Cardiac septum (tissue), 1 donor: ENCODE measurements at regions not wholly inside any gene's neighbourhood (a gene's known extent, or its start where the extent isn't known, plus 50 kb on each side); places are given as distances from the start of the nearest gene placed in this dataset.

Experiments used
- DNase-seq: peaks from one replicate; pipeline ENCODE4 v3.0.0-alpha.2; 2020; ENCODE audit warnings: low spot score
- intact Hi-C: fragments of 100-400 bp; cut with DNase I; formaldehyde crosslinking; loops from one replicate; pipeline ENCODE4 v1.14.0; 2022
- donor health status: DM: no; HTN: no; CAD: no.

DNA sequence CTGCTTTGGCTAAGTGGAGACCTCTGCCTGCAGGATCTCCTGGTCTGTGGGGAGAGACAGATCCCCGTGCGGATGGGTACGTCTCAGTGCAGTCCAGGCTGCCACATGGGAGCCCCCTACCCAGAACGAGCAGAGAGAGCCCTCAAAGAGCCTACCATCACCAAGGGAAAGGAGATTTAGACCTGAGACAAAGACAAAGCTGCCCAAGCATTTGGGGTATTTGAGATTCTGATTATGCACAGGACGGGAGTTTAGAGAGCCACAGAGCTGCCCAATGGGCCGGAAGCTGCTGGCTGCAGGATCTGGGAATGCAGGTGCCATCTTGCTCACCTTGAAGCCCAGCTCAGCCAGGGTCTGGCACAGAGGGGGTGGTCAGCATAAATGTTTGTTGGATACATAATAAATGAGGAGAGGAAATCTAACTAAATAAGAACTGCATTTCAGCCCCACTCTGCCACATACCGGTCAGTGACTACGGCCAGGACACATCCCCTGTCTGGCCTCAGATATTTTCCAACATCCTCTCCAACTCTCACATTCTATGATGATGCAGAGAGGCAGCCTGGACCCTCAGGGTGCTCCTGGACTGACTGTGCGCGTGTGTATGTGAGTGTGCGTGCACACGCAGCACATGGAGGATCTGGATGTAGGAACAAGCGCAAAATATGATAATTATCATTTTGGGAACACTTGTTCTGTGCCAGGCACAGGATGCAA, 157.8 kb downstream of the FGF18 start:
- intact Hi-C loops, result no loop called here

DNA sequence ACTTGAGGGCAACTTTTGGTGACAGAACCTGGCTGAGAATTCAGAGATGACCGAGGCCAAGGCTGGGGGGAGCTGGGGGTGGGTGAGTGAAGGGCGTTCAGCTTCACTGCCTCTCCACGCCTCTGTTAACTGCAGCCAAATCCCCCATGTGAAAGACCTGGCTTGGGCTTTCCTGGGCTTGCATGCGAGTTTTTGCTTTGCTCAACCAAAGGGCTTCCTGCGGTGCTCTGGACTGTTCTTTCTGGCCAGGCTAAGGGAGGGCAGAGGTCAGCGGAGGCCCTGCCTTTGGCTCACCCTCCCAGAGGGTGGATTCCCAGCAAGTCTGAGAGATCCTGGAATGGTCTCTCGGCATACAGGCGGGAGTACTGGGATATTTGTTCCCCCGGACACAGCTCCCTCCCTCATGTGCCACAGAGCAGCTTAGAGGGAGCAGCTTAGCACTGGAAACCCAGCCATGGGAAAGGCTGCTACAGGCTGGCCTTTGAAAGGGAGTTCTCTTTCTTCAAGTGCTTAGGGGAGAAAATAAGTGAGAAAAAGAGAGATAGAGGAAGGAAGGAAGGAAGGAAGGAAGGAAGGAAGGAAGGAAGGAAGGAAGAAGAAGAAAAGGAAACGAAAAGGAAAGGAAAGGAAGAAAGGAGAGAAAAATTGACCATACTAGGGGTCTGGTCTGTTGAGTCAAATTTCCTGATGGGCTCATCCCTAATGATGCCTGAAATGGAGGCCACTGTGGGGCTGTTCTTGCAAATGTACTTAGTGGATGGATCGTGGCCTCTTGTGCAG, 158.8 kb downstream of the FGF18 start:
- DNase-seq, result no peak
- intact Hi-C loops, result loop anchor here (2.0 kb wide), 1 partner anchor 157 kb away; no protein-coding TSS in a partner anchor

More for the DNA sequence above, 157.8 kb downstream of the FGF18 start:
- DNase-seq, result no peak

- DNase-seq, result no peak
- intact Hi-C loops, result loop anchor here (2.0 kb wide), 1 partner anchor 158 kb away; no protein-coding TSS in a partner anchor
Observed at GRCh38 chr5:171578829-171579491, 159.5 kb downstream of the FGF18 start.

DNA sequence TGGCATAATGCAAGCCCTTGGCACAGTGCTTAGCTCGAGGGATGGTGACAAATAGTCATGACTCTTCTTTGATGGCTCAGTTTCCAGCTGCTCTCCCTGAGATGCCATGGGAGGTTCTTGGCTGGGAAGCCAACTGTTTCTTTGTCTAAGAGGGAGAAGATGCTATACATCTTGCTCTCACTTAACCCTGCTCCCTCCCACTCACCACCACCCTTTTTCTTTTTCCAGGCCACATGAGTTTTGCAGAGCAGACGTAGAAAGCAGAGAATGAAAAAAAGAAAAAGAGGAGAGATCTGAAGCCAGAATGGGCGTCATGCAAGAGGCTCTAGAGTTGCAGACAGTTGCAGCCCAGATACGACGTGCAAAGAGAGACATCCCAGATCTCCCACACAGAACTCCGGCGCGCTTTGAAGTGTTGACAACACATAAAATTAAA, 160.5 kb downstream of the FGF18 start:
- DNase-seq, result peak; percentile 77
- intact Hi-C loops, result loop anchor here (1.0 to 2.0 kb wide), 3 partner anchors 16 to 159 kb away; no protein-coding TSS in a partner anchor

- intact Hi-C loops, result loop anchor here (1.0 to 2.0 kb wide), 2 partner anchors 16 to 156 kb away; no protein-coding TSS in a partner anchor
Observed at GRCh38 chr5:171580502-171581265, 161.2 kb downstream of the FGF18 start.

GRCh38 chr5:171581781-171582180, 162.3 kb downstream of the FGF18 start:
- intact Hi-C loops, result loop anchor here (2.0 kb wide), 1 partner anchor 155 kb away; no protein-coding TSS in a partner anchor
- no peak for DNase-seq

More at GRCh38 chr5:171580502-171581265, 161.2 kb downstream of the FGF18 start:
- no peak for DNase-seq

DNA sequence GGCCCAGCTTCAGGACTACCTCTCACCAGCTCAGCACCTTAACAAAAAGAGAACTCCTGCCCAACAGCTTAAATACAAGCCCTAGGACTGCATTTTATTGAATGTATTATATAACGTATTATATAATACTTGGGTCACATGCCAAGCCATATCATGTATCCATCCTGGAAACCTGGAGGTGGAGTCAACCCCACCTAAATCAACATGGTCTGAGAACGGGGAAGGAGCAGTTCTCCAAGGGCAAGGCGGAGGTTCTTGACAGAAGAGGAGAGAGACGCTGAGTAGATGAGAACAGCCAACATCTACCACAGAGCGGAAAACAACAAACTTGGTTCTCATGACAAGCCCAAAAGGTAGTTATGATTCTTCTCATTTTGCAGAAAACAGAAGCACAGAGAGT, 163.4 kb downstream of the FGF18 start:
- intact Hi-C loops, result no loop called here
- no peak for DNase-seq

DNA sequence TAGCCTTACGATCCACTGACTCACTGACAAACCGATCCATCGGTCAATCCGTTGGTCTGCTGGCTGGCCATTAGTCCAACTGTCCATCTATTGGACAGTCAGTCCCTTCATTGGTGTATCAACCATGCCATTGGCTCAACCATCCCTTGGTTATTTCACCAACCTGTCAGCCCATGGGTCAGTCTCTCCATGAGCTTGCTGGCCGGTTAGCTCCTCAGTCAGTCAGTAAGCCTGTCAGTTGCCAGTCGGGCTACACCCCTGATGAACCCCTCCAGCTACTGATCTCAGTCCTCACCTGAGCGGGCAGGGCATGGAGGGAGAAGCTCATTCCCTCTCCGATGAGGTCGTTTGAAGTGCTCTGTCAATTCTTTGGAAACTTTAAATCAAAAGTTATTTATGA, 166.5 kb downstream of the FGF18 start:
- intact Hi-C loops, result no loop called here
- no peak for DNase-seq

DNA sequence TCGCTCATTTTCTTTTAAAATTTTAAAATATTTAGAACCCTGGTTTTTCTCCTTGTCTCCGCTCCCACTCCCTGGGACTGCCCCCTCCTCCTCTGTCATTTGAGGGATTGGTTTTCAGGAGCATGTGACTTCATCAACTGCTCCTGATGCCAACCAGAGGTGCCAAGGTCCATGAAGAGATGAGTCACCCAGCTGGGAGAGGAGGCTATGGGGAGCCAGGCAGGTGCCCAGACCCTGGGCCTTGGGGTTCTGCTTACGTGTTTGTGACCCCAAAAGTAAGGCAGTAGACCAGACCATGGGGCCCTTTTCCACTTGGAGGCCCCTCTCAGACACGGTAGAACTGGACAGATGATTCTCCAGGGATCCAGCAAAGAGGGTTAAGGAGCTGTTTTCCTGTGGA, 167.0 kb downstream of the FGF18 start:
- no peak for DNase-seq
- intact Hi-C loops, result no loop called here

- no peak for DNase-seq
- intact Hi-C loops, result no loop called here
Observed at GRCh38 chr5:171588046-171588445, 168.6 kb downstream of the FGF18 start.

DNA sequence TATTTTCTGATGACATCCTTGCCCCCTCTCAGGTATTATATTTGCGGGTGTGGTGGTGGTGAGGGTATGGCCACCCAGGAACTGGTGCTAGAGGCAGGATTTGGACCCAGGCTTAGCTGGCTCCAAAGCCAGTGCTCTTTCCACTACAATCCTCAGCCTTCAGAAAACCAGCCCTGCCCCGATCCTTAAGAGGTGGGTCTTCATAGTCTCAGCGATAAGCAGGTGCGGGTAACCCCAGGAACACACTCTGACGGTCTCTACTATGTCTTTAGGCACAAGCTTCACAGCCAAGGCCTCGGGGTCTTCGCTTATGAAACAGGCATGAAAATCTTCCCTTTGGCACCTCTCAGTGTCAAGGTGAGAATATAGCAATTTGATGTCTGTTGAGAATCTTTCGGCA, 169.3 kb downstream of the FGF18 start:
- intact Hi-C loops, result no loop called here
- no peak for DNase-seq

- intact Hi-C loops, result no loop called here
- DNase-seq, result no peak
Observed at GRCh38 chr5:171589461-171589860, 170.0 kb downstream of the FGF18 start.

DNA sequence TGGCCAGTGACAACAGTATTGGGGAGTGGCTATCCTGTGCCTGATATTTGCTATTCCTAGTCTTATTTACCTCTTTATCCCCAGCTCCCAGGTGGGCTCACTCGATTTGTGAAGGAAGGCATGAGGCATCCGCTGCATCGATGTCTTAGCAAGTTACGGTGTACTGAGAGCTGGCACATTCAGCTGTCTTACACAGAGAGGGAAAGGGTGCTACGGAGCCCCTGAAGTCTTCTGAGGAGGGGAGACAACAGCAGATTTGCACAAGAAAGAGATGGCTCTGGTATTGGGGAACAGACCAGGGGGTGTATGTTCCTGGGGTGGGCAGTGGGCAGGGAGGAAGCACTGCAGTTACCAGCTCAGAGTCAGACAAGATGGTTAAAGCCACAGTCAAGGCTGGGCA, 172.6 kb downstream of the FGF18 start:
- intact Hi-C loops, result no loop called here
- no peak for DNase-seq

- no peak for DNase-seq
Observed at GRCh38 chr5:171592736-171593135, 173.3 kb downstream of the FGF18 start.

DNA sequence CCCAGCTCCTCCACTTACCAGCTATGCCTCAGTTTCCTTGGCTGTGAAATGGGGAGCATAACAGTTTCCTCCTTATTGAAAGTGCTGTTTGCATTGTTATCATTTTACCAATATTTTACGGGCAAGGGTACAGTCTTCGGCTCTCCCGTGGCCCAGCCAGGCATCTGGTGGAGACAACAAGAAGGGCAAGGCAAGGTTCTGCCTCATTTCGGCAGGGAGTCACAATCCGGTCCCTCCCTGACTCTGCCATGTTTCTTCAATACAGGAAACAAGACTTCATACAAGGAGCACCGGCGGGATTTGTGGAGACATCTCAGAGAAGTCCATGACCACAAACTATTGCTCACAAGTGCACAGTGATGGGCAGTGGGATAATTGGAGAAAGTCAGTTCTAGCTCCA, 174.0 kb downstream of the FGF18 start:
- intact Hi-C loops, result no loop called here
- DNase-seq, result no peak

More at GRCh38 chr5:171592736-171593135, 173.3 kb downstream of the FGF18 start:
- intact Hi-C loops, result no loop called here

- no peak for DNase-seq
Observed at GRCh38 chr5:171593976-171594375, 174.5 kb downstream of the FGF18 start.

GRCh38 chr5:171595401-171595800, 176.0 kb downstream of the FGF18 start:
- DNase-seq, result no peak
- intact Hi-C loops, result loop anchor here (2.0 to 5.0 kb wide), 2 partner anchors 23 to 173 kb away; no protein-coding TSS in a partner anchor

More at GRCh38 chr5:171593976-171594375, 174.5 kb downstream of the FGF18 start:
- intact Hi-C loops, result loop anchor here (2.0 kb wide), 1 partner anchor 21 kb away; no protein-coding TSS in a partner anchor

- intact Hi-C loops, result loop anchor here (1.0 to 5.0 kb wide), 3 partner anchors 16 to 174 kb away; no protein-coding TSS in a partner anchor
- DNase-seq, result no peak
Observed at GRCh38 chr5:171595801-171596231, 176.4 kb downstream of the FGF18 start.

DNA sequence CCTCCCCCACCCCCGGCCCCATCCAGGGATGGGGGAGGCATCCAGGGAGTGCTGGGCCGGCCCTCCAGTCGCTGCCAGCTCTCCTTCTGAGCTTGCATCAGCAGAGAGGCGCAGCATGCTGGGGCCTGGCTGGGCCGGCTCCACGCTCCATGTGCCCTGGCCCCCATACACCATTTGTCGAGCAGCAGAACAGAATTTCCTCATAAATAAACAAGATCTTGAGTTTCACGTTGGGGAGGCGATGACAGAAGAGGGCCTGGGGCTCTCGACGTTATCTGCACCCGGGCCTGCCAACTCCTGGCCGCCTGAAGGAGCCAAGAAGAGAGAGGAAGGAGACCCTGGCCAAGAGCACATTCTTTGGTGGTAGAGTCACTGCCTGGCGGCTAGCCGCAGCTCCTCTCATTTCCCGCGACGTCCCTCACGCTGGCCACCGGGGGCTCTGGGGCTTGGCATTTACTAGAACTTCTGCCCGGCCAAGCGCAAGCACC, 177.0 kb downstream of the FGF18 start:
- intact Hi-C loops, result loop anchor here (1.0 to 5.0 kb wide), 2 partner anchors 16 to 174 kb away; no protein-coding TSS in a partner anchor
- peak; percentile 89 for DNase-seq
